Neural crest cell (in vitro differentiated cells): ENCODE measurements at regions not wholly inside any gene's neighbourhood (a gene's known extent, or its start where the extent isn't known, plus 50 kb on each side); places are given as distances from the start of the nearest gene placed in this dataset.
A peak's percentile ranks its signal among the peaks of the same experiment; 100 is the strongest.

Experiments
- DNase-seq: peaks from one replicate; pipeline ENCODE4 v3.0.0; 2021; ENCODE audit warnings: low read depth, mixed read lengths, low spot score
- H3K27ac Mint-ChIP-seq: one replicate; pipeline ENCODE4 v1.8.0; 2021; ENCODE audit warnings: mild to moderate bottlenecking, mixed read lengths; ENCODE audit not compliant: unreplicated experiment
- H3K27me3 Mint-ChIP-seq: 2 replicates; pipeline ENCODE4 v1.8.0; 2021; ENCODE audit warnings: low read depth, mild to moderate bottlenecking, mixed read lengths
- H3K36me3 Mint-ChIP-seq: 2 replicates; pipeline ENCODE4 v1.8.0; 2021; ENCODE audit warnings: low read depth, mild to moderate bottlenecking, mixed read lengths
- H3K4me1 Mint-ChIP-seq: 2 replicates; pipeline ENCODE4 v1.8.0; 2021; ENCODE audit warnings: mixed read lengths
- H3K4me3 Mint-ChIP-seq: one replicate; pipeline ENCODE4 v1.8.0; 2021; ENCODE audit warnings: mild to moderate bottlenecking, mixed read lengths
- H3K9me3 Mint-ChIP-seq: 2 replicates; pipeline ENCODE4 v1.8.0; 2021; ENCODE audit warnings: mixed read lengths
- CTCF ChIP-seq: fragments of 200-600 bp; sonication (generic); conservative IDR thresholded peaks from 2 replicates; pipeline ENCODE4 v1.5.0; 2021; ENCODE audit warnings: antibody characterized with exemption, mild to moderate bottlenecking

GRCh38 chr5:14036947-14037346 lies 92.5 kb upstream of the DNAH5 start:
- Mint-ChIP-seq H3K4me3 (no peak overlapping the region), H3K4me1 (peaks cover 36% of the 10 kb centered on the region), H3K27me3 (no peaks in the 10 kb centered on the region), H3K36me3 (no peaks in the 10 kb centered on the region), H3K9me3 (no peaks in the 10 kb centered on the region), H3K27ac (peak overlapping the region; percentile 4)
- DNase-seq: no peak
- no peak for TF ChIP-seq CTCF

- H3K27me3 Mint-ChIP-seq: no peaks in the 10 kb centered on the region
- DNase-seq: no peak
- H3K9me3 Mint-ChIP-seq: no peaks in the 10 kb centered on the region
- H3K4me3 Mint-ChIP-seq: no peak overlapping the region
- no peak for TF ChIP-seq CTCF
- H3K36me3 Mint-ChIP-seq: no peaks in the 10 kb centered on the region
- peak overlapping the region; percentile 4 for H3K27ac Mint-ChIP-seq
- peaks cover 36% of the 10 kb centered on the region for H3K4me1 Mint-ChIP-seq
Measured at GRCh38 chr5:14036514-14036913, 92.0 kb upstream of the DNAH5 start.

GRCh38 chr5:14035859-14036503 lies 91.5 kb upstream of the DNAH5 start:
- no peaks in the 10 kb centered on the region for H3K27me3 Mint-ChIP-seq
- no peak for TF ChIP-seq CTCF
- no peaks in the 10 kb centered on the region for H3K36me3 Mint-ChIP-seq
- H3K9me3 Mint-ChIP-seq: no peaks in the 10 kb centered on the region
- H3K4me1 Mint-ChIP-seq: peaks cover 36% of the 10 kb centered on the region
- H3K4me3 Mint-ChIP-seq: peak overlapping the region; percentile 15
- no peak for DNase-seq
- peak overlapping the region; percentile 91 for H3K27ac Mint-ChIP-seq

GRCh38 chr5:14034963-14035362 lies 90.5 kb upstream of the DNAH5 start:
- Mint-ChIP-seq H3K4me1 (peaks cover 36% of the 10 kb centered on the region), H3K27me3 (no peaks in the 10 kb centered on the region), H3K9me3 (no peaks in the 10 kb centered on the region)

GRCh38 chr5:14032918-14033317 lies 88.4 kb upstream of the DNAH5 start:
- no peaks in the 10 kb centered on the region for H3K36me3 Mint-ChIP-seq
- DNase-seq: no peak
- H3K27me3 Mint-ChIP-seq: no peaks in the 10 kb centered on the region
- no peak overlapping the region for H3K4me3 Mint-ChIP-seq
- H3K27ac Mint-ChIP-seq: no peak overlapping the region
- H3K4me1 Mint-ChIP-seq: peaks cover 24% of the 10 kb centered on the region
- TF ChIP-seq CTCF: no peak
- H3K9me3 Mint-ChIP-seq: no peaks in the 10 kb centered on the region

More at GRCh38 chr5:14034963-14035362, 90.5 kb upstream of the DNAH5 start:
- DNase-seq: no peak
- H3K36me3 Mint-ChIP-seq: no peaks in the 10 kb centered on the region
- no peak overlapping the region for H3K27ac Mint-ChIP-seq
- H3K4me3 Mint-ChIP-seq: no peak overlapping the region
- no peak for TF ChIP-seq CTCF
